Stomach (tissue), 8 donors: ENCODE measurements at regions not wholly inside any gene's neighbourhood (a gene's known extent, or its start where the extent isn't known, plus 50 kb on each side); places are given as distances from the start of the nearest gene placed in this dataset.

Experiments
- DNase-seq, 2 donors: peaks; one replicate each; pipeline versions ENCODE4 v3.0.0 to v3.0.0-alpha.2; 2013 to 2019
- H3K27ac ChIP-seq, 5 donors: fragments of 200-600 bp in 4 of 5; sonication (generic) in 4 of 5; one replicate each; pipeline ENCODE4 v1.5.1; 2013 to 2019; ENCODE audit warnings: mild to moderate bottlenecking in 1 of 5, moderate library complexity in 1 of 5
- H3K27me3 ChIP-seq, 3 donors: fragments of 200-600 bp; sonication (generic); one replicate each; pipeline ENCODE4 v1.5.1; 2017 to 2019; ENCODE audit warnings: mixed run types in 1 of 3
- H3K36me3 ChIP-seq, 4 donors: fragments of 200-600 bp; sonication (generic); 1 replicate in 3 of 4; 2 replicates in 1 of 4; pipeline ENCODE4 v1.5.1; 2016 to 2019
- H3K4me1 ChIP-seq, 4 donors: fragments of 200-600 bp; sonication (generic); one replicate each; pipeline ENCODE4 v1.5.1; 2016 to 2019
- H3K4me3 ChIP-seq, 4 donors: fragments of 200-600 bp; sonication (generic) in 3 of 4; one replicate each; pipeline ENCODE4 v1.5.1; 2016 to 2019; ENCODE audit warnings: mild to moderate bottlenecking in 1 of 4
- H3K9me3 ChIP-seq, 4 donors: fragments of 200-600 bp; sonication (generic); one replicate each; pipeline ENCODE4 v1.5.1; 2016 to 2019
- CTCF ChIP-seq, 7 experiments: fragments of 450-650 bp in 4 of 7; fragments of 200-600 bp in 3 of 7; sonication (generic) in 3 of 7; IDR thresholded peaks; one replicate each; pipeline ENCODE4 v1.5.1; 2016 to 2019; ENCODE audit warnings: antibody characterized with exemption in 7 of 7, control low read depth in 2 of 7, mild to moderate bottlenecking in 1 of 7
- EP300 ChIP-seq: sonication (generic); formaldehyde crosslinking; IDR thresholded peaks from one replicate; pipeline ENCODE4 v1.6.1; 2017; ENCODE audit warnings: antibody characterized with exemption
- POLR2A ChIP-seq, 4 donors: fragments of 450-650 bp; IDR thresholded peaks; one replicate each; pipeline ENCODE4 v1.6.1; 2016; ENCODE audit warnings: antibody characterized with exemption in 4 of 4, control low read depth in 2 of 4, mild to moderate bottlenecking in 1 of 4, moderate library complexity in 1 of 4
- POLR2AphosphoS5 ChIP-seq, 3 donors: sonication (generic); formaldehyde crosslinking; IDR thresholded peaks; one replicate each; pipeline ENCODE4 v1.6.1; 2016; ENCODE audit warnings: antibody characterized with exemption in 3 of 3
- WGBS, 5 donors: extraction: QIAGEN DNeasy Blood & Tissue Kit in 3 of 5; methylation state at CpG; one replicate each; pipeline versions ENCODE4 v1.1.5 to v1.1.7; 2013 to 2018; 5-methylcytosine and 5-hydroxymethylcytosine counted together
- intact Hi-C: fragments of 100-400 bp; cut with DNase I; formaldehyde crosslinking; loops from one replicate; pipeline ENCODE4 v1.15.1; 2023; ENCODE audit warnings: low total_unique reads
- small RNA-seq, 4 donors: library from RNA; depleted of rRNA; stranded (forward); fragments of <200 nt; gene quantifications; one replicate each; pipeline ENCODE3, GENCODE V24; 2016
- donor health status: healthy with polysubstance abuse.
- donor health status: Bipolar disorder and iron deficiency.
- donor health status: healthy.

DNA sequence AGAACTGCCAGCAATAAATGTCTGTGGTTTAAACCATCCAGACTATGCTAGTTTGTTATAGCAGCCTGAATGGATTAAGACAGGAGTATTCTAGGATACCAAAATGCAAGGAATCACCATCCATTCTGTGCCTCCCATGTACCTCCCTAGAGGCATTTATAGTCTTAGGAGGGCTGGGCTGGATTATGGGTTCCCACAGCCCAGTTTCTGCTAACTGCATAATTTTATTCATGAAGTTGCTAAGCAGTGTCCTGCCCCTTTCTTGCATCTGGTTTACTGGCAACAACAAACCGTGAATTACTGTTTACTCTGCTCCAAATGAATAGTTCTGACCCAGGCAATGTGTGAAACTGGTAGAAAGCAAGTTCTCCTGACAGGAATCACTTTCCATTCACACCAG is 67.1 kb upstream of the PRKX start:
- intact Hi-C loops: no loop called here
- H3K4me1 ChIP-seq: no peaks in the 10 kb centered on the region
- no peak for TF ChIP-seq POLR2A (IDR thresholded peaks at IDR 0.05)
- TF ChIP-seq CTCF (IDR thresholded peaks at IDR 0.05): no peak
- no peak for TF ChIP-seq EP300
- TF ChIP-seq POLR2AphosphoS5 (IDR thresholded peaks at IDR 0.05): no peak
- H3K4me3 ChIP-seq: no peak overlapping the region
- no peak for DNase-seq
- no peaks in the 10 kb centered on the region for H3K36me3 ChIP-seq
- WGBS, 5 donors: 9 to 56% (median 25%) methylated on average over 1 of the region's 1 CpG
- no peaks in the 10 kb centered on the region for H3K27me3 ChIP-seq
- no peak overlapping the region for H3K27ac ChIP-seq
- H3K9me3 ChIP-seq: peaks cover 0 to 6% (median 1%) of the 10 kb centered on the region in 4 donors

DNA sequence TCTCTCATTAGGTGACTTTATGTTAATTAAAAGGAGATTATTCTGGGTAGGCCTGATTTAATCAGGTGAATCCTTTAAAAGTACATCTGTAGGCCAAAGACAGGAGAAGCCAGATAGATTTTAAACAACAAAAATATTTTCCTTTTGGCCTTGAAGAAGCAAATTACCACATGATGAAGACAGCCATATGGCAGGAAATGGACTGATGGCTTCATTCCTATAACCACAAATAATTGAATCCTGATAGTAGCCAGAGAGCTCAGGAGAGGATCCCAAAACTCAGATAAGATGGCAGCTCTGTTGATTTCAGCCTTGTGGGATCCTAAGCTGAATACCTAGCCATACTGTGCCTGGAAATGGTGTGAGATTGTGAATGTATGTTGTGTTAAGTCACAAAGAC is 66.1 kb upstream of the PRKX start:
- Histone ChIP-seq H3K27me3 (no peaks in the 10 kb centered on the region), H3K4me1 (no peaks in the 10 kb centered on the region), H3K27ac (no peak overlapping the region), H3K4me3 (no peak overlapping the region), H3K36me3 (no peaks in the 10 kb centered on the region), H3K9me3 (peaks cover 0 to 6% (median 1%) of the 10 kb centered on the region in 4 donors)
- TF ChIP-seq POLR2AphosphoS5 (IDR thresholded peaks at IDR 0.05) (no peak), POLR2A (IDR thresholded peaks at IDR 0.05) (no peak), EP300 (no peak), CTCF (IDR thresholded peaks at IDR 0.05) (no peak)
- intact Hi-C loops: no loop called here
- no peak for DNase-seq

GRCh38 chrX:3777416-3777815 is 64.0 kb upstream of the PRKX start:
- TF ChIP-seq POLR2A (IDR thresholded peaks at IDR 0.05): no peak
- no peak for TF ChIP-seq POLR2AphosphoS5 (IDR thresholded peaks at IDR 0.05)
- no peak for TF ChIP-seq CTCF (IDR thresholded peaks at IDR 0.05)
- no peak for DNase-seq
- intact Hi-C loops: no loop called here

DNA sequence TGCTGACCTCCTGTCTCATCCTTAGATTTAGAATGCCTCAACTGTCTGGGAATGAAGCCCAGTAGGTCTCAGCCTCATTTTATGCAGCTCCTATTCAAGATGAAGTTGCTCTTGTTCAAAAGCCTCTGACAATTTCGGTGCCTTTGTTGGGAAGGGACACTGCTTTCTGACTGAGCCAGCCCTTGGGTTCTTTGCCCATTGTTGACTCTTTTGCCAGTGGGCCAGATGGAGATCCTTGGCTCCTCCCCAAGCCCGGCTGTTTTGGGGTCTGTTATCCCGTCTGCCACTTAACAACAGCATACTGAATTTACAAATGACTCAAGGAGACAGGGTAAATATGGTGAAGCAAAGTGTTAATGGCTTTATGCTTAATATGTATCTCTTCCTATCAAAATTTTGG is 58.3 kb upstream of the PRKX start:
- DNase-seq: peak in 1 of 2 donors; percentile 7
- Histone ChIP-seq H3K4me1 (no peaks in the 10 kb centered on the region), H3K4me3 (no peak overlapping the region), H3K9me3 (no peaks in the 10 kb centered on the region), H3K27me3 (no peaks in the 10 kb centered on the region), H3K27ac (no peak overlapping the region), H3K36me3 (no peaks in the 10 kb centered on the region)
- intact Hi-C loops: no loop called here
- 60 to 78% (median 65%) methylated on average over 3 of the region's 3 CpGs for WGBS, 5 donors
- no peak for TF ChIP-seq POLR2AphosphoS5 (IDR thresholded peaks at IDR 0.05)

More at GRCh38 chrX:3777416-3777815, 64.0 kb upstream of the PRKX start:
- H3K27ac ChIP-seq: no peak overlapping the region
- no peaks in the 10 kb centered on the region for H3K4me1 ChIP-seq
- no peaks in the 10 kb centered on the region for H3K36me3 ChIP-seq
- H3K9me3 ChIP-seq: peaks cover 0 to 2% (median 0%) of the 10 kb centered on the region in 4 donors
- H3K27me3 ChIP-seq: no peaks in the 10 kb centered on the region
- H3K4me3 ChIP-seq: no peak overlapping the region

DNA sequence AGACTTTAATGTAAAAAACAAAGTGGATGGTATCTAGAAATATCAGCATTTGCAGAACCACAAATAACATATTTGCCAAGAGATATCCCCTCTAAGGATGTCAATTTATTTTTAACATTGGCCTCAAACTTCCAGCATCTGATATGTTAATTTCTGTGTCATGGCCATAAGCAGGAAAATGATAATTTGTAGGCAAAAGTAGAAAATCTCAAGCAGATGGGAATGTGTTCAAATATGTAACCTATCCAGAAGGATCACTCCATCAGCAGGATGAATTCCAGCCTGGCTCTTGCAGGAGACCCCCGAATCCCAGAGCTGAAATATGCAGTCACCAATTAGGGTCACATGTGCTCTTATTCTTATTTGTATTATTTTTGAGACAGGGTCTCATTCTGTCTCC is 55.4 kb upstream of the PRKX start:
- no peak for TF ChIP-seq CTCF (IDR thresholded peaks at IDR 0.05)
- TF ChIP-seq POLR2A (IDR thresholded peaks at IDR 0.05): no peak
- TF ChIP-seq EP300: no peak
- TF ChIP-seq POLR2AphosphoS5 (IDR thresholded peaks at IDR 0.05): no peak
- Histone ChIP-seq H3K36me3 (no peaks in the 10 kb centered on the region), H3K27me3 (no peaks in the 10 kb centered on the region), H3K9me3 (no peaks in the 10 kb centered on the region), H3K4me3 (no peak overlapping the region), H3K4me1 (no peaks in the 10 kb centered on the region), H3K27ac (no peak overlapping the region)
- WGBS, 5 donors: 63 to 100% (median 82%) methylated on average over 1 of the region's 1 CpG
- intact Hi-C loops: no loop called here
- DNase-seq: no peak

Small RNA genes in the stretch of these regions (small RNA-seq; reads per million reads assigned to genes)
- 0 reads per million in 4 donors for gene RF00401
